ENCODE measurements at regions not wholly inside any gene's neighbourhood (a gene's known extent, or its start where the extent isn't known, plus 50 kb on each side); places are given as distances from the start of the nearest gene placed in this dataset.

DNA sequence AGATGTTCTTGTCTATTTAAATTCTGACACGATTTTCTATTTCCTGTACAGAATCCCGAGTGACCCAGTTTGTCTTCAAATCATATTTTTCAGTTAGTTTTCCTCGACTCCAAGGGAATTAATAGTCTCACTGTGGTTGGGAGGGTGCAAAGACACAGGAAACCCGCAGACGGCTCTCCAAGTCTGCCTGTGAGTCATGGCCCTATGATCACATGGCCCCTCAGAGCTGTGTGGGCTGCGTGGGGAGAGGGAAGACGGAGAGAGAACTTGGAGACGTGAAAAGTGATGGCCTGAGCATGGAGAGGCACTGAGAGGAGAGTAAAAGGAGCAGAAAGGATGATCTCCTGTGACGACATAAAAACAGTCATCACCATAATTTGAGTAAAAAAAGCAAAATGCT lies 989.9 kb downstream of the DCDC2C start:
- H4K20me1 ChIP-seq (ENCODE audit: insufficient read depth): no peaks in the 10 kb centered on the region; the same call in 1 of the 2 replicates
- ChIA-PET CTCF (no interaction called here), POLR2A (ENCODE audit: unreplicated experiment) (no interaction called here)
- no peak overlapping the region for H2AFZ ChIP-seq
- H3K4me1 ChIP-seq (replicated peaks; ENCODE audit: insufficient read depth): no peaks in the 10 kb centered on the region
- no peak overlapping the region for H3K4me3 ChIP-seq
- no peaks in the 10 kb centered on the region for H3K36me3 ChIP-seq (ENCODE audit: low read depth)
- H3F3A ChIP-seq (ENCODE audit: insufficient read depth, low read depth): no peaks in the 10 kb centered on the region
- H3K9me2 ChIP-seq (ENCODE audit: insufficient read depth): no peaks in the 10 kb centered on the region
- H3K9me3 ChIP-seq (ENCODE audit: insufficient read depth, low read depth): no peaks in the 10 kb centered on the region
- TF ChIP-seq CTCF (conservative IDR thresholded peaks at IDR 0.05): no peak
- no peak for TF ChIP-seq EZH2 (IDR thresholded peaks at IDR 0.05; ENCODE audit: low read depth)
- BruUV-seq (replicated peaks): no TSS peak
- H3K27me3 ChIP-seq (ENCODE audit: insufficient read depth, low read depth): peaks cover 24% of the 10 kb centered on the region
- no peak for DNase-seq
- no peaks in the 10 kb centered on the region for H3K79me2 ChIP-seq (ENCODE audit: low read depth)
- no peak overlapping the region for H3K4me2 ChIP-seq
- intact Hi-C loops (cut with micrococcal nuclease; ENCODE audit: unreplicated experiment): no loop called here
- no peak overlapping the region for H3K27ac ChIP-seq

DNA sequence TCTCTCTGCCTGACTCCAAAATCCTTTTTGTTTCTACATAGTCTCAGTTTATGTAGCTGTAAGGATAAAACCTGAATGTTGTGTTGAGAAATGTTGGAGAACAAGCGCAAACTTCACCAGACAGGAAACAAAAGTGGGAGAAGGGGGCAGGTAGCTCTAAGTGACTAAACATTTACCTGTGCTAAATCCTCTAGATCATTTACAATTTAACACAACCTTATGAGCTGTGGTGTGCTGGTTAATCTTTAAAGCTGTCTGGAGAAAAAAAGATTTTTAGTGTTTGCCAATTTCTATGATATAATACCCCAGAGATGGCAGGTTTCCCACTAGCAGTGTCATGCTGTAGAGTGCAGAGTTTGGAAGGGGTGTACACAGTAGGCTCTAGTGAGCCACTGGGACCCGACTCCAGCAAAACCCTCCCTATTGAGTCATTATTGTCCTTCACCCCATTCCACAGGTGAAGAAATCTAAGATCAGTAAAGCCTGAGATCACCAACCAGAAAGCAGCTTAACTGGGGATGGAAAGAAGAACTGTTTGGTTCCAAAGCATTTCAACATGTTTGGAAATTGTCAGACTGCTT lies 992.0 kb downstream of the DCDC2C start:
- H3K27me3 ChIP-seq (ENCODE audit: insufficient read depth, low read depth): peaks cover 24% of the 10 kb centered on the region
- ChIA-PET CTCF (no interaction called here), POLR2A (ENCODE audit: unreplicated experiment) (no interaction called here)
- DNase-seq: no peak
- H3K27ac ChIP-seq: no peak overlapping the region
- no peak overlapping the region for H3K4me3 ChIP-seq
- H4K20me1 ChIP-seq (ENCODE audit: insufficient read depth): no peaks in the 10 kb centered on the region; the same call in 1 of the 2 replicates
- H3K79me2 ChIP-seq (ENCODE audit: low read depth): no peaks in the 10 kb centered on the region
- H3K9me2 ChIP-seq (ENCODE audit: insufficient read depth): no peaks in the 10 kb centered on the region
- no peaks in the 10 kb centered on the region for H3F3A ChIP-seq (ENCODE audit: insufficient read depth, low read depth)
- H3K4me1 ChIP-seq (replicated peaks; ENCODE audit: insufficient read depth): no peaks in the 10 kb centered on the region
- no peaks in the 10 kb centered on the region for H3K9me3 ChIP-seq (ENCODE audit: insufficient read depth, low read depth)
- no peak overlapping the region for H2AFZ ChIP-seq
- intact Hi-C loops (cut with micrococcal nuclease; ENCODE audit: unreplicated experiment): no loop called here
- no peak for TF ChIP-seq EZH2 (IDR thresholded peaks at IDR 0.05; ENCODE audit: low read depth)
- TF ChIP-seq CTCF (conservative IDR thresholded peaks at IDR 0.05): no peak
- H3K36me3 ChIP-seq (ENCODE audit: low read depth): no peaks in the 10 kb centered on the region
- no peak overlapping the region for H3K4me2 ChIP-seq
- BruUV-seq (replicated peaks): no TSS peak

GRCh38 chr2:4715065-4715464 lies 977.1 kb upstream of the SOX11 start:
- ChIA-PET POLR2A (ENCODE audit: unreplicated experiment) (no interaction called here), CTCF (no interaction called here)
- Histone ChIP-seq H3K9me3 (ENCODE audit: insufficient read depth, low read depth) (no peaks in the 10 kb centered on the region), H3K27me3 (ENCODE audit: insufficient read depth, low read depth) (peaks cover 7% of the 10 kb centered on the region; the same call in 1 of the 2 replicates), H4K20me1 (ENCODE audit: insufficient read depth) (no peaks in the 10 kb centered on the region; the same call in 1 of the 2 replicates), H3K9me2 (ENCODE audit: insufficient read depth) (no peaks in the 10 kb centered on the region), H3K27ac (no peak overlapping the region), H3K36me3 (ENCODE audit: low read depth) (no peaks in the 10 kb centered on the region), H3F3A (ENCODE audit: insufficient read depth, low read depth) (no peaks in the 10 kb centered on the region), H3K4me3 (no peak overlapping the region), H2AFZ (no peak overlapping the region), H3K4me2 (no peak overlapping the region), H3K4me1 (replicated peaks; ENCODE audit: insufficient read depth) (no peaks in the 10 kb centered on the region), H3K79me2 (ENCODE audit: low read depth) (no peaks in the 10 kb centered on the region)
- TF ChIP-seq CTCF (conservative IDR thresholded peaks at IDR 0.05): peak; percentile 28
- TF ChIP-seq EZH2 (IDR thresholded peaks at IDR 0.05; ENCODE audit: low read depth): no peak
- no TSS peak for BruUV-seq (replicated peaks)
- intact Hi-C loops (cut with micrococcal nuclease; ENCODE audit: unreplicated experiment): no loop called here
- DNase-seq: no peak
